ENCODE measurements at regions not wholly inside any gene's neighbourhood (a gene's known extent, or its start where the extent isn't known, plus 50 kb on each side); places are given as distances from the start of the nearest gene placed in this dataset.
"Not testable (repeated sequence)": the region's sequence is repeated elsewhere in the genome, so short reads cannot be mapped to it uniquely, and the experiment has no call there.

GRCh38 chr6:96276305-96276704, 245.3 kb upstream of the UFL1 start:
- DNase-seq, result no peak

GRCh38 chr6:96276856-96277255, 244.8 kb upstream of the UFL1 start:
- peak; percentile 66 to 83 for DNase-seq

- peak in 1 of 2 experiments; percentile 10 for DNase-seq
Observed at GRCh38 chr6:96279084-96279483, 242.5 kb upstream of the UFL1 start.

- no peak for DNase-seq
Observed at GRCh38 chr6:96286503-96286902, 235.1 kb upstream of the UFL1 start.

GRCh38 chr6:96299525-96299924, 222.1 kb upstream of the UFL1 start:
- no peak for DNase-seq

GRCh38 chr6:96301023-96301422, 220.6 kb upstream of the UFL1 start:
- no peak for DNase-seq

- DNase-seq, result no peak
Observed at GRCh38 chr6:96301781-96302180, 219.8 kb upstream of the UFL1 start.

- no peak for DNase-seq
Observed at GRCh38 chr6:96302991-96303390, 218.6 kb upstream of the UFL1 start.

GRCh38 chr6:96304997-96305396, 216.6 kb upstream of the UFL1 start:
- DNase-seq, result no peak

- peak in 1 of 2 experiments; percentile 4 for DNase-seq
Observed at GRCh38 chr6:96330884-96331283, 190.7 kb upstream of the UFL1 start.

- DNase-seq, result no peak
Observed at GRCh38 chr6:96340164-96340563, 181.4 kb upstream of the UFL1 start.

- no peak for DNase-seq
Observed at GRCh38 chr6:96345501-96345900, 176.1 kb upstream of the UFL1 start.

- no peak for DNase-seq
Observed at GRCh38 chr6:96381246-96381645, 140.4 kb upstream of the UFL1 start.

GRCh38 chr6:96391776-96392360, 129.7 kb upstream of the UFL1 start:
- peak; percentile 91 to 97 for DNase-seq

GRCh38 chr6:96394727-96395126, 126.9 kb upstream of the UFL1 start:
- DNase-seq, result peak in 1 of 2 experiments; percentile 34

- DNase-seq, result no peak
Observed at GRCh38 chr6:96410467-96410866, 111.1 kb upstream of the UFL1 start.

- DNase-seq, result no peak
Observed at GRCh38 chr6:96420294-96420693, 101.3 kb upstream of the UFL1 start.

GRCh38 chr6:96433950-96434349, 87.7 kb upstream of the UFL1 start:
- DNase-seq, result no peak

GRCh38 chr6:96436398-96436797, 85.2 kb upstream of the UFL1 start:
- no peak for DNase-seq

- DNase-seq, result not testable (repeated sequence)
Observed at GRCh38 chr6:96437228-96437627, 84.4 kb upstream of the UFL1 start.

- DNase-seq, result no peak
Observed at GRCh38 chr6:96450082-96450769, 71.4 kb upstream of the UFL1 start.

- DNase-seq, result no peak
Observed at GRCh38 chr6:96450770-96451130, 70.9 kb upstream of the UFL1 start.

GRCh38 chr6:96458771-96459170, 62.8 kb upstream of the UFL1 start:
- DNase-seq, result no peak

- DNase-seq, result no peak
Observed at GRCh38 chr6:96460052-96460700, 61.4 kb upstream of the UFL1 start.

All from NCI-H524 (cell line).